OCI-LY3 (cell line): ENCODE measurements at regions not wholly inside any gene's neighbourhood (a gene's known extent, or its start where the extent isn't known, plus 50 kb on each side); places are given as distances from the start of the nearest gene placed in this dataset.

Experiments
- H2AFZ ChIP-seq: fragments of 200-600, 300-600 bp; shearing (Covaris generic); 2 replicates; pipeline ENCODE4 v1.6.0; 2014; ENCODE audit warnings: antibody characterized with exemption, low read depth, low read length
- H3K27ac ChIP-seq: fragments of 200-600, 300-600 bp; sonication (generic); 2 replicates; pipeline ENCODE4 v1.5.1; 2014; ENCODE audit warnings: mild to moderate bottlenecking, low read length, moderate library complexity, mixed read lengths
- H3K27me3 ChIP-seq: fragments of 200-600, 300-600 bp; sonication (generic); 2 replicates; pipeline ENCODE4 v1.6.1; 2014; ENCODE audit warnings: low read depth, low read length, mixed read lengths
- H3K36me3 ChIP-seq: fragments of 200-600, 300-600 bp; sonication (generic); replicated peaks from 2 replicates; pipeline ENCODE3; 2014; ENCODE audit warnings: low read depth, low read length, mixed read lengths
- H3K4me1 ChIP-seq: fragments of 300-600, 200-600 bp; sonication (generic); 2 replicates; pipeline ENCODE4 v1.6.1; 2014; ENCODE audit warnings: low read length, mixed read lengths
- H3K4me2 ChIP-seq: fragments of 200-600, 300-600 bp; sonication (generic); 2 replicates; pipeline ENCODE4 v1.6.1; 2014; ENCODE audit warnings: low read length, mixed read lengths
- H3K4me3 ChIP-seq: fragments of 300-600, 200-600 bp; sonication (generic); 2 replicates; pipeline ENCODE4 v1.5.1; 2014; ENCODE audit warnings: antibody characterized with exemption, mild to moderate bottlenecking, low read length, moderate library complexity
- H3K79me2 ChIP-seq: fragments of 300-600, 200-600 bp; shearing (Covaris generic); 2 replicates; pipeline ENCODE4 v1.6.1; 2014; ENCODE audit warnings: mild to moderate bottlenecking, low read length, mixed read lengths
- H3K9ac ChIP-seq: fragments of 300-600, 200-600 bp; shearing (Covaris generic); 2 replicates; pipeline ENCODE4 v1.6.0; 2014; ENCODE audit warnings: mild to moderate bottlenecking, low read length, moderate library complexity
- H3K9me3 ChIP-seq: fragments of 200-600, 300-600 bp; shearing (Covaris generic); 2 replicates; pipeline ENCODE4 v1.6.1; 2014; ENCODE audit warnings: low read length, mixed read lengths; ENCODE audit not compliant: insufficient read depth
- H4K20me1 ChIP-seq: fragments of 200-600, 300-600 bp; sonication (generic); 2 replicates; pipeline ENCODE4 v1.6.1; 2016; ENCODE audit warnings: low read length, mixed read lengths; ENCODE audit not compliant: insufficient read depth
- EZH2phosphoT487 ChIP-seq: fragments of 200-600 bp; shearing (Covaris generic); IDR thresholded peaks from 2 replicates; pipeline ENCODE4 v1.6.1; 2018; ENCODE audit warnings: antibody characterized with exemption, mixed run types, low read depth
- TF ChIP-seq, protein P1 (sequence below): fragments of 200-600, 300-600 bp; sonication (generic); IDR thresholded peaks from 2 replicates; pipeline ENCODE4 v1.5.1; 2014; ENCODE audit warnings: antibody characterized with exemption, low read length, low read depth

DNA sequence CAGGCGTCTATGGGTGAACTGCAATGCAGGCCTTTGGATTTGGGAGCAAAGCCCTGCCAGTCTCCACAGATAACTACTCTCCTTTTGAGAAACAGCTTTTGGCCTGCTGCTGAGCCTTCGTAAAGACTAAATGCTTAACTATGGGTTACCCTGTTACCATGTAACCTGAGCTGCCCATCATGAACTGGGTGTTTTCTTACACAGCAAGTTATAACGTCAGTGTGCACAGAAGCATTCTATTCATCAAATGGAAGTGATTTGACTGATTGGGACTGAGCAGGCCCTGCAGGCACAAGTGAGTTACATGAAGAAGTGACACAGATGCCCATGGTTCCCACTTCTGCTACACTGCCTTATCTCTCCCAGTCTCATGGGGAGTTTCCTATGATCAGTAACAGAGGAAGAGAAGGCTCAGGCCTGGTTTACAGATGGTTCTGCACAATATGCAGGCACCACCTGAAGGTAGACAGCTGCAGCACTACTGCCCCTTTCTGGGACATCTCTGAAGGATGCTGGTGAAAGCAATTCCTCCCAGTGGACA, 319.1 kb downstream of the CD83 start:
- Histone ChIP-seq H3K4me3 (no peak overlapping the region), H3K79me2 (no peaks in the 10 kb centered on the region), H2AFZ (no peak overlapping the region), H3K4me2 (no peak overlapping the region), H3K36me3 (no peaks in the 10 kb centered on the region), H3K27ac (no peak overlapping the region), H3K4me1 (no peaks in the 10 kb centered on the region), H3K27me3 (no peaks in the 10 kb centered on the region), H3K9me3 (no peaks in the 10 kb centered on the region), H3K9ac (no peak overlapping the region), H4K20me1 (no peaks in the 10 kb centered on the region)
- TF ChIP-seq, protein P1, sequence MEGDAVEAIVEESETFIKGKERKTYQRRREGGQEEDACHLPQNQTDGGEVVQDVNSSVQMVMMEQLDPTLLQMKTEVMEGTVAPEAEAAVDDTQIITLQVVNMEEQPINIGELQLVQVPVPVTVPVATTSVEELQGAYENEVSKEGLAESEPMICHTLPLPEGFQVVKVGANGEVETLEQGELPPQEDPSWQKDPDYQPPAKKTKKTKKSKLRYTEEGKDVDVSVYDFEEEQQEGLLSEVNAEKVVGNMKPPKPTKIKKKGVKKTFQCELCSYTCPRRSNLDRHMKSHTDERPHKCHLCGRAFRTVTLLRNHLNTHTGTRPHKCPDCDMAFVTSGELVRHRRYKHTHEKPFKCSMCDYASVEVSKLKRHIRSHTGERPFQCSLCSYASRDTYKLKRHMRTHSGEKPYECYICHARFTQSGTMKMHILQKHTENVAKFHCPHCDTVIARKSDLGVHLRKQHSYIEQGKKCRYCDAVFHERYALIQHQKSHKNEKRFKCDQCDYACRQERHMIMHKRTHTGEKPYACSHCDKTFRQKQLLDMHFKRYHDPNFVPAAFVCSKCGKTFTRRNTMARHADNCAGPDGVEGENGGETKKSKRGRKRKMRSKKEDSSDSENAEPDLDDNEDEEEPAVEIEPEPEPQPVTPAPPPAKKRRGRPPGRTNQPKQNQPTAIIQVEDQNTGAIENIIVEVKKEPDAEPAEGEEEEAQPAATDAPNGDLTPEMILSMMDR, result no peak
- TF ChIP-seq EZH2phosphoT487, result no peak

DNA sequence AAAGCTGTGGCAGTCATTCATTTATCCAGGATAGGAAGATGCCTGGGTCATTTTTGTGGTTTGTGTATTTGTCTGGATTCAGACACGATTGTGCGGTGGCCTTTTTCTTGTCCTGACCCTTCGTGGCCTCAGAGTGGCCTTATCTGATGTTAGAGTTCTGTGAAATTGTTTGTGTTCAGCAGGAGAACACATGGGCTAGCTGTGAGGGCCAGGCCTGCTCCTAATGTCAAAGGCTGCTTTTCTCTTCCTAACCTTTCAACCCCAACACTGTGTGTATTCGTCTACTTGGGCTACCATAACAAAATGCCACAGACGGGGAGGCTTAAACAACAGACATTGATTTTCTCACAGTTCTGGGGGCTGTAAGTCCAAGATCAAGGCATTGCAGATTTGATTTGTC, 321.8 kb downstream of the CD83 start:
- Histone ChIP-seq H3K4me2 (no peak overlapping the region), H3K27ac (no peak overlapping the region), H4K20me1 (no peaks in the 10 kb centered on the region), H3K9me3 (no peaks in the 10 kb centered on the region), H3K27me3 (no peaks in the 10 kb centered on the region), H3K79me2 (no peaks in the 10 kb centered on the region), H3K9ac (no peak overlapping the region), H2AFZ (no peak overlapping the region), H3K36me3 (no peaks in the 10 kb centered on the region), H3K4me1 (no peaks in the 10 kb centered on the region), H3K4me3 (no peak overlapping the region)
- TF ChIP-seq, protein P1, result no peak
- TF ChIP-seq EZH2phosphoT487, result no peak

DNA sequence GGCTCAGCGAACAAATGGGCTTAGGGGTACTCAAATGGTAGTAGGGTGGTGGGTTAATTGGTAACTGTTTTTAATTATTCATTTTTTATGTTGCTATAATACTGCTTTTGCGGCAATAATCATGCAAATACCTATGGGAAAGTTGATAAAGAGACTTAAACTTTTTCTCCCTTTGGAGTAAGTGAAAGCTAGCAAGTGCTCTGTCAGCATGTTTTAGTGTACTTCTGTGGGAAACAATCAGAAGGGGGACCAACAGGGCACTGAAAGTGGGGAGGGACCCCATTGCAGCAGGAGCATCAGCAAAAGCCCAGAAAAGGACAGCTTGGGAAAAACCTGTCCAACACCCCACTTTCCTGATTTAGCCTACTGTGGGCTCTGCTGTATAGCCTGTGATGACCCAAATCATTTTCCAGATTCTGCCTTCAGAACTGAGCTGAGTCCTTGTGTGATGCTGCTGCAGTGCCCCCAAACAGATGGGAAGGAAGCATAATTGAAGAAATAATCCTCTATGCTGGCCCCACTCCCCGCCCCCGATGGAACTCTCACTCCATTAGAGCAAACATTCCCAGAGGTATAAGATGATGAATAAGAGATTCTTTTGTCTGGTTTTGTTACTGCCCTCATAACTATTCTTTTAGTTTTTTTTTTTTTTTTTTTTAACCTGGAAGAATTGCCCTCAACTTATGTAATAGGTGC, 322.8 kb downstream of the CD83 start:
- Histone ChIP-seq H3K4me2 (no peak overlapping the region), H3K4me3 (no peak overlapping the region), H3K4me1 (no peaks in the 10 kb centered on the region), H3K27ac (no peak overlapping the region), H3K36me3 (no peaks in the 10 kb centered on the region), H2AFZ (no peak overlapping the region), H3K27me3 (no peaks in the 10 kb centered on the region), H3K9ac (no peak overlapping the region), H3K9me3 (no peaks in the 10 kb centered on the region), H4K20me1 (no peaks in the 10 kb centered on the region), H3K79me2 (no peaks in the 10 kb centered on the region)
- no peak for TF ChIP-seq EZH2phosphoT487
- TF ChIP-seq, protein P1, result no peak

GRCh38 chr6:14440940-14441781, 323.6 kb downstream of the CD83 start:
- H3K9me3 ChIP-seq, result no peaks in the 10 kb centered on the region
- H3K9ac ChIP-seq, result no peak overlapping the region

More at GRCh38 chr6:14440940-14441781, 323.6 kb downstream of the CD83 start:
- no peaks in the 10 kb centered on the region for H3K27me3 ChIP-seq
- no peaks in the 10 kb centered on the region for H3K79me2 ChIP-seq
- no peak overlapping the region for H3K4me3 ChIP-seq
- H3K4me2 ChIP-seq, result no peak overlapping the region
- H2AFZ ChIP-seq, result no peak overlapping the region
- H4K20me1 ChIP-seq, result no peaks in the 10 kb centered on the region
- no peaks in the 10 kb centered on the region for H3K4me1 ChIP-seq
- H3K36me3 ChIP-seq, result no peaks in the 10 kb centered on the region
- no peak for TF ChIP-seq EZH2phosphoT487
- TF ChIP-seq, protein P1, result no peak
- H3K27ac ChIP-seq, result no peak overlapping the region
